ENCODE measurements at regions not wholly inside any gene's neighbourhood (a gene's known extent, or its start where the extent isn't known, plus 50 kb on each side); places are given as distances from the start of the nearest gene placed in this dataset.

GRCh38 chr16:31676731-31677130 lies 149.0 kb downstream of the AHSP start (continued):
- TF ChIP-seq CHD7 (IDR thresholded peaks at IDR 0.05; ENCODE audit: insufficient replicate concordance, low read length), result no peak
- no peak for TF ChIP-seq SAP30 (IDR thresholded peaks at IDR 0.05; ENCODE audit: insufficient read depth, insufficient replicate concordance, low read length)
- no peak for TF ChIP-seq KDM4A (IDR thresholded peaks at IDR 0.05; ENCODE audit: low read depth, low read length, severe bottlenecking)
- no peak for TF ChIP-seq FOSL1 (IDR thresholded peaks at IDR 0.05; ENCODE audit: insufficient read depth, low read depth, low read length)
- no peak for TF ChIP-seq SP4 (IDR thresholded peaks at IDR 0.05; ENCODE audit: low read length)
